Heart left ventricle (tissue), 16 donors: ENCODE measurements at regions not wholly inside any gene's neighbourhood (a gene's known extent, or its start where the extent isn't known, plus 50 kb on each side); places are given as distances from the start of the nearest gene placed in this dataset.

Experiments
- ATAC-seq, 4 donors: fragments of 200-7000 bp; cut with Tn5 transposase; one replicate each; pipeline ENCODE4 v1.9.1; 2020 to 2022; ENCODE audit warnings: moderate library complexity in 4 of 4, mild to moderate bottlenecking in 3 of 4, moderate number of reproducible peaks in 1 of 4
- DNase-seq, 5 donors: peaks; one replicate each; pipeline ENCODE4 v3.0.0-alpha.2; 2020
- H3K27ac ChIP-seq, 12 donors: fragments of 200-600 bp; sonication (generic) in 4 of 12; one replicate each; pipeline versions ENCODE4 v1.5.0 to v1.8.0; 2016 to 2022; ENCODE audit warnings: mild to moderate bottlenecking in 2 of 12
- H3K27me3 ChIP-seq, 9 donors: fragments of 200-600 bp; sonication (generic) in 2 of 9; one replicate each; pipeline versions ENCODE4 v1.5.1 to v1.8.0; 2016 to 2022; ENCODE audit warnings: mild to moderate bottlenecking in 3 of 9
- H3K36me3 ChIP-seq, 9 donors: fragments of 200-600 bp; sonication (generic) in 2 of 9; one replicate each; pipeline versions ENCODE4 v1.5.0 to v1.8.0; 2018 to 2022; ENCODE audit warnings: mild to moderate bottlenecking in 2 of 9
- H3K4me1 ChIP-seq, 12 donors: fragments of 200-600 bp; sonication (generic) in 4 of 12; one replicate each; pipeline versions ENCODE4 v1.5.0 to v1.8.0; 2016 to 2022; ENCODE audit warnings: mild to moderate bottlenecking in 3 of 12
- H3K4me3 ChIP-seq, 12 donors: fragments of 200-600 bp; sonication (generic) in 4 of 12; one replicate each; pipeline versions ENCODE4 v1.5.0 to v1.8.0; 2017 to 2022; ENCODE audit warnings: mild to moderate bottlenecking in 9 of 12, moderate library complexity in 4 of 12
- H3K9me3 ChIP-seq, 12 donors: fragments of 200-600 bp; sonication (generic) in 4 of 12; one replicate each; pipeline versions ENCODE4 v1.5.0 to v1.8.0; 2016 to 2022; ENCODE audit warnings: mild to moderate bottlenecking in 1 of 12
- POLR2A ChIP-seq, 2 donors: fragments of 450-650 bp; IDR thresholded peaks; one replicate each; pipeline ENCODE4 v1.6.1; 2017; ENCODE audit warnings: antibody characterized with exemption in 2 of 2, mild to moderate bottlenecking in 2 of 2, moderate library complexity in 2 of 2
- WGBS, 4 donors: extraction: QIAGEN DNeasy Blood & Tissue Kit in 2 of 4; methylation state at CpG; one replicate each; pipeline versions ENCODE4 v1.1.5 to v1.1.7; 2013 to 2018; 5-methylcytosine and 5-hydroxymethylcytosine counted together
- intact Hi-C, 10 donors: fragments of 100-400 bp; cut with DNase I; formaldehyde crosslinking; loops; one replicate each; pipeline versions ENCODE4 v1.11.1 to v1.14.2; 2022
- TF ChIP-seq, protein P1 (sequence below), 12 donors: fragments of 200-600 bp; sonication (generic) in 4 of 12; IDR thresholded peaks; one replicate each; pipeline versions ENCODE4 v1.5.0 to v1.8.0; 2018 to 2022; ENCODE audit warnings: antibody characterized with exemption in 12 of 12, mild to moderate bottlenecking in 5 of 12
- donor health status: ischemic (EF 13 %, LVEDD 7.1; RV severe dilation, severe dysfunction).
- donor health status: healthy with polysubstance abuse.
- donor health status: DM: no; HTN: yes; CAD: no.
- donor health status: DM: no; HTN: no; CAD: no.
- donor health status: ischemic (EF 25% LVEDD 6.9; RV normal size, moderate dysfunction).
- donor health status: ischemic (EF 25% LVEDD 5.7; RV mildly dilated, moderate dysfunction).
- donor health status: healthy.
- donor health status: DM: yes; HTN: yes; CAD: no.
- donor health status: ischemic (EF 35%, LVEDD 5.7; RV mildly dilated, moderate dysfunction).
- donor health status: nonischemic (EF 11% LVEDD 7.7; RV severe dilation, severe dysfunction).
- donor health status: DM: yes; HTN: yes; CAD: no.
- donor health status: PGD.
- donor health status: ischemic (EF 29% LVEDD 5.4; RV normal size, mild dysfunction).
- donor health status: nonischemic (EF 23%, LVEDD 6.1; RV moderate dilation, normal function).

DNA sequence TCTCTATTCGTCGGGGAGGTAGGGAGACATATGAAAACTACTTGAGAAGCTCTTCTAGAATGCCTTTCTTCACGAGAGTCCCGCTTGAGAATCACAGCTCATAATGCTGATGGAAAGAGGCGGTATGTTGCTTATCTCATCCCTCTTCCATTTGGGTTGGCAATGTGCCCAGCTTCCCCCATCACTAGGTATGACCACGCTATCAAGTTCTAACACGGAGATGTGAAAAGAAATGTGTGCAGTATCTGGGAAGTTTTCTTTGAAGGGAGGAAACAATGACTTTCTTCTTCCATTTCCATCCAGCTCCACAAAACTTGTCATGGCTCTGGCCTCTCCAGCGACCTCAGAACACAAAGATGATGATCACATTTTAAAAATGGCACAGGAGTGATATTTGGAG is 742.4 kb downstream of the DCDC2C start:
- ATAC-seq: no peak
- H3K27ac ChIP-seq: no peak overlapping the region
- H3K4me3 ChIP-seq: no peak overlapping the region
- no peak for DNase-seq
- intact Hi-C loops: no loop called here
- H3K36me3 ChIP-seq: no peaks in the 10 kb centered on the region
- TF ChIP-seq, protein P1, sequence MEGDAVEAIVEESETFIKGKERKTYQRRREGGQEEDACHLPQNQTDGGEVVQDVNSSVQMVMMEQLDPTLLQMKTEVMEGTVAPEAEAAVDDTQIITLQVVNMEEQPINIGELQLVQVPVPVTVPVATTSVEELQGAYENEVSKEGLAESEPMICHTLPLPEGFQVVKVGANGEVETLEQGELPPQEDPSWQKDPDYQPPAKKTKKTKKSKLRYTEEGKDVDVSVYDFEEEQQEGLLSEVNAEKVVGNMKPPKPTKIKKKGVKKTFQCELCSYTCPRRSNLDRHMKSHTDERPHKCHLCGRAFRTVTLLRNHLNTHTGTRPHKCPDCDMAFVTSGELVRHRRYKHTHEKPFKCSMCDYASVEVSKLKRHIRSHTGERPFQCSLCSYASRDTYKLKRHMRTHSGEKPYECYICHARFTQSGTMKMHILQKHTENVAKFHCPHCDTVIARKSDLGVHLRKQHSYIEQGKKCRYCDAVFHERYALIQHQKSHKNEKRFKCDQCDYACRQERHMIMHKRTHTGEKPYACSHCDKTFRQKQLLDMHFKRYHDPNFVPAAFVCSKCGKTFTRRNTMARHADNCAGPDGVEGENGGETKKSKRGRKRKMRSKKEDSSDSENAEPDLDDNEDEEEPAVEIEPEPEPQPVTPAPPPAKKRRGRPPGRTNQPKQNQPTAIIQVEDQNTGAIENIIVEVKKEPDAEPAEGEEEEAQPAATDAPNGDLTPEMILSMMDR (IDR thresholded peaks at IDR 0.05): no peak
- no peak for TF ChIP-seq POLR2A (IDR thresholded peaks at IDR 0.05)
- H3K4me1 ChIP-seq: no peaks in the 10 kb centered on the region
- 17 to 25% (median 21%) methylated on average over 8 of the region's 8 CpGs for WGBS, 4 donors
- no peaks in the 10 kb centered on the region for H3K27me3 ChIP-seq
- no peaks in the 10 kb centered on the region for H3K9me3 ChIP-seq

DNA sequence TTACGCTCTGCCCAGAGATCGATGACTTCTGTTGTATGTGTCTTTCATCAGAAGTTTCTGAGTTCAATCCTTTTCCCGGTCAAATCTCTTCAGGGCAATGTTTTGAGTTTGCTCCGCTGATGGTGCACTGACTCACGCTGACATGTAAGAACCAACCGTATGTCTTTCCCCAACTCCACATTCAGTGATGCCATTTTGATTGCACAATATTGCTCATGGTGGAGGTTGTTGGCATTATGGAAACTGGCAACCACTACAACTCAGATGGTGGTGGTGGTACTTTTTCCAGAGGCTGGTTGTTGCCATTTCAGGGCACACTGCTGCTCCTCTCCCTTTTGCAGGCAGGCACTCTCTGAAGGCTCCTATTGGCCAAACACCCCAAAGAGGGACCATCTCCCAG is 751.5 kb downstream of the DCDC2C start:
- intact Hi-C loops: no loop called here

DNA sequence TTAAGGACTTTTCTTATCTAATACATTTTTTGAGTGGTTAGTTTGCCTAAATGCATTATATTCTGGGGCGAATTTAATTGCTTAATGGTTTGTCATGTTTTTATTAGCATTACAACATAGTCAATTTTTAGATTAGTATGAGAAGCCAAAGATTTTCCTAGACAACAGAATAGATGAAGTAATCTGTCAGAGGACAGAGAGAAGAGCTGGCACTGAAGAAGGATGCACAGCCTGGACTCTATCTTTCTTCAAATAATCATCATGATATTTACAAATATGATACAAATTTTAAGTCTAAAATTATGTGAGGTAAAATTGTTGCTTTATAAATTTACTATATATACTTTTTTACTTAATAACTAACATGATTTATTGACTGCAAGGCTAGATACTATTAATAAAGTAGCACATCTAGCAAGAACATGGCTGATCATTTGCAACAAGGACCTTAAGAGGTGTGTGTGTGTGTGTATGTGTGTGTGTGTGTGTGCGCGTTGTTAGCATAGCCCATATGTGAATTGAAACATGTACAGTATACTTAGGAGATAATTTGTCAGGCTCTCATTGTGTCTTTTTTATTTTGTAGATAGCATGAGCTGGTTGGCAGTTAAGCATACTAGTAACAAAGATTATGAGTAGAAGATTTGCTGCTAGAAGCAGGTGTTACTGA is 752.2 kb downstream of the DCDC2C start:
- ATAC-seq: no peak
- no peak for TF ChIP-seq POLR2A (IDR thresholded peaks at IDR 0.05)
- TF ChIP-seq, protein P1 (IDR thresholded peaks at IDR 0.05): no peak
- no peak overlapping the region for H3K4me3 ChIP-seq
- no peak for DNase-seq
- H3K4me1 ChIP-seq: no peaks in the 10 kb centered on the region
- H3K36me3 ChIP-seq: no peaks in the 10 kb centered on the region
- intact Hi-C loops: no loop called here
- no peaks in the 10 kb centered on the region for H3K27me3 ChIP-seq
- 78 to 88% (median 84%) methylated on average over 3 of the region's 3 CpGs for WGBS, 4 donors
- H3K9me3 ChIP-seq: peaks cover 0 to 11% (median 0%) of the 10 kb centered on the region in 12 donors
- no peak overlapping the region for H3K27ac ChIP-seq

More for the DNA sequence above, 751.5 kb downstream of the DCDC2C start:
- no peaks in the 10 kb centered on the region for H3K27me3 ChIP-seq
- H3K4me3 ChIP-seq: no peak overlapping the region
- no peak overlapping the region for H3K27ac ChIP-seq
- no peaks in the 10 kb centered on the region for H3K36me3 ChIP-seq
- DNase-seq: no peak
- TF ChIP-seq, protein P1 (IDR thresholded peaks at IDR 0.05): no peak
- no peak for TF ChIP-seq POLR2A (IDR thresholded peaks at IDR 0.05)
- peaks cover 0 to 11% (median 0%) of the 10 kb centered on the region in 12 donors for H3K9me3 ChIP-seq
- ATAC-seq: no peak
- WGBS, 4 donors: 92 to 96% (median 94%) methylated on average over 6 of the region's 6 CpGs
- H3K4me1 ChIP-seq: no peaks in the 10 kb centered on the region

DNA sequence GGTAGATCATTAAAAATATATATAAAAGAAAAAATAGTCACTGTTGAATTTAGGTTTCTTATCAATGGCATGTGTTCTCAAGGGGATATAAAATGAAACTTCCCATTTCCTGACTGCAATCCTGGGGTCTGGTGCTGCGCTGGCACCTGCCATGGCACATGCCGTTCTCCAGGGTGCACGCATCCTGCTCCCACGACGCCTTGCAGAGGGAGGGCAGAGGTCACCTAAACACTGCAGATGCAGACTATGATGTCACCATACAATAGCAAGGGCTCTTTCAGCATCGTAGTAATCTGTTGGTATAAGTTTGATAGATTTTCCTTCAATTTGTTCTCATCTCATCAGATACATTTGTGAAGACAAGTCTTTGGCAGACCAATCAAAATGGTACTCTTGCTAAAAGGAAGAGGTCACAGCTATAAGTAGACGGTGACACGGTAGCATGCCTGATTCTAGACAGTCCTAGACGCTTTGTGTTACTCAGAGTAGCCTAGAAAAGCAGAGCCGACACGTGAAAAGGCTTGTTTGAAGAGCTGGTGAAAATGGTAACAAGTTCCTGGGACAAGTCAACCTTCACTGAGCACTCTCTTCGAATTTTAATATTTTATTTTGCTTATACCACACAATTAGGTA is 761.4 kb downstream of the DCDC2C start:
- TF ChIP-seq POLR2A (IDR thresholded peaks at IDR 0.05): no peak
- no peak overlapping the region for H3K4me3 ChIP-seq
- ATAC-seq (no peak), DNase-seq (no peak)
- WGBS, 4 donors: 75 to 78% (median 77%) methylated on average over 12 of the region's 12 CpGs
- no peaks in the 10 kb centered on the region for H3K4me1 ChIP-seq
- H3K36me3 ChIP-seq: no peaks in the 10 kb centered on the region
- no peaks in the 10 kb centered on the region for H3K27me3 ChIP-seq
- intact Hi-C loops: no loop called here
- H3K9me3 ChIP-seq: no peaks in the 10 kb centered on the region
- no peak overlapping the region for H3K27ac ChIP-seq
